NT2/D1 (cell line): ENCODE measurements at regions not wholly inside any gene's neighbourhood (a gene's known extent, or its start where the extent isn't known, plus 50 kb on each side); places are given as distances from the start of the nearest gene placed in this dataset.
A peak's percentile ranks its signal among the peaks of the same experiment; 100 is the strongest.

Experiments used
- DNase-seq: peaks from one replicate; pipeline ENCODE4 v3.0.0-alpha.2; 2011; ENCODE audit warnings: low read depth, low spot score
- H3K27me3 ChIP-seq: 2 replicates; pipeline ENCODE4 v1.6.0; 2011; ENCODE audit warnings: mild to moderate bottlenecking; ENCODE audit not compliant: insufficient read length, insufficient read depth
- H3K36me3 ChIP-seq: 2 replicates; pipeline ENCODE4 v1.6.1; 2011; ENCODE audit warnings: mild to moderate bottlenecking, low read length, mixed read lengths; ENCODE audit not compliant: insufficient read depth, insufficient read length
- H3K4me1 ChIP-seq: 2 replicates; pipeline ENCODE4 v1.5.1; 2011; ENCODE audit not compliant: insufficient read depth, insufficient read length
- H3K4me3 ChIP-seq: 2 replicates; pipeline ENCODE4 v1.5.1; 2011; ENCODE audit warnings: low read depth; ENCODE audit not compliant: insufficient read length
- H3K9ac ChIP-seq: 2 replicates; pipeline ENCODE4 v1.6.0; 2011; ENCODE audit warnings: low read depth; ENCODE audit not compliant: insufficient read length
- H3K9me3 ChIP-seq: 2 replicates; pipeline ENCODE4 v1.5.1; 2011; ENCODE audit warnings: mild to moderate bottlenecking, low read length; ENCODE audit not compliant: insufficient read depth
- SUZ12 ChIP-seq: IDR thresholded peaks from 2 replicates; pipeline ENCODE4 v1.6.1; 2011; ENCODE audit not compliant: insufficient read length, insufficient read depth; ENCODE audit errors: extremely low read depth
- YY1 ChIP-seq: IDR thresholded peaks from 2 replicates; pipeline ENCODE4 v1.6.1; 2011; ENCODE audit not compliant: insufficient read length, insufficient read depth
- ZNF274 ChIP-seq: IDR thresholded peaks from 2 replicates; pipeline ENCODE4 v1.6.1; 2011; ENCODE audit warnings: mild to moderate bottlenecking, low read depth, low read length

- Histone ChIP-seq H3K27me3 (no peaks in the 10 kb centered on the region), H3K4me3 (no peak overlapping the region), H3K4me1 (peaks cover 8% of the 10 kb centered on the region), H3K9me3 (no peaks in the 10 kb centered on the region; the same call in 1 of the 2 replicates), H3K9ac (no peak overlapping the region), H3K36me3 (no peaks in the 10 kb centered on the region)
- no peak for TF ChIP-seq YY1
- TF ChIP-seq ZNF274, result no peak
- TF ChIP-seq SUZ12, result no peak
- no peak for DNase-seq
Measured at GRCh38 chr9:96048956-96049831, 173.7 kb downstream of the ERCC6L2 start.

- no peaks in the 10 kb centered on the region for H3K27me3 ChIP-seq
- H3K4me1 ChIP-seq, result peaks cover 8% of the 10 kb centered on the region
- H3K36me3 ChIP-seq, result no peaks in the 10 kb centered on the region
- H3K9ac ChIP-seq, result peak overlapping the region; percentile 62
- peak; percentile 33 for DNase-seq
- H3K9me3 ChIP-seq, result no peaks in the 10 kb centered on the region; the same call in 1 of the 2 replicates
- TF ChIP-seq ZNF274 (no peak), SUZ12 (no peak), YY1 (no peak)
- no peak overlapping the region for H3K4me3 ChIP-seq
Measured at GRCh38 chr9:96048104-96048955, 172.8 kb downstream of the ERCC6L2 start.

GRCh38 chr9:96047741-96048103 is 172.2 kb downstream of the ERCC6L2 start:
- Histone ChIP-seq H3K9me3 (no peaks in the 10 kb centered on the region; the same call in 1 of the 2 replicates), H3K27me3 (no peaks in the 10 kb centered on the region), H3K4me3 (no peak overlapping the region), H3K4me1 (peaks cover 8% of the 10 kb centered on the region), H3K9ac (peak overlapping the region; percentile 24), H3K36me3 (no peaks in the 10 kb centered on the region)
- no peak for DNase-seq
- TF ChIP-seq SUZ12, result no peak

GRCh38 chr9:96047116-96047639 is 171.7 kb downstream of the ERCC6L2 start:
- Histone ChIP-seq H3K9me3 (no peaks in the 10 kb centered on the region; the same call in 1 of the 2 replicates), H3K4me3 (no peak overlapping the region), H3K27me3 (no peaks in the 10 kb centered on the region), H3K36me3 (no peaks in the 10 kb centered on the region), H3K4me1 (peaks cover 8% of the 10 kb centered on the region), H3K9ac (peak overlapping the region; percentile 12)
- TF ChIP-seq ZNF274 (no peak), YY1 (no peak), SUZ12 (no peak)
- DNase-seq, result no peak

GRCh38 chr9:96045811-96046210 is 170.3 kb downstream of the ERCC6L2 start:
- Histone ChIP-seq H3K9me3 (no peaks in the 10 kb centered on the region), H3K4me1 (peaks cover 8% of the 10 kb centered on the region), H3K27me3 (no peaks in the 10 kb centered on the region), H3K36me3 (no peaks in the 10 kb centered on the region), H3K9ac (no peak overlapping the region), H3K4me3 (no peak overlapping the region)
- no peak for TF ChIP-seq SUZ12
- TF ChIP-seq YY1, result no peak
- no peak for TF ChIP-seq ZNF274
- no peak for DNase-seq

- DNase-seq, result no peak
- Histone ChIP-seq H3K36me3 (no peaks in the 10 kb centered on the region), H3K9me3 (peaks cover 2% of the 10 kb centered on the region; the same call in 1 of the 2 replicates), H3K4me1 (peaks cover 8% of the 10 kb centered on the region), H3K4me3 (no peak overlapping the region), H3K27me3 (peaks cover 1% of the 10 kb centered on the region), H3K9ac (no peak overlapping the region)
- TF ChIP-seq SUZ12, result no peak
- TF ChIP-seq ZNF274, result no peak
- TF ChIP-seq YY1, result no peak
Measured at GRCh38 chr9:96044401-96044800, 168.9 kb downstream of the ERCC6L2 start.
